Prostate gland (tissue), 2 donors: ENCODE measurements at regions not wholly inside any gene's neighbourhood (a gene's known extent, or its start where the extent isn't known, plus 50 kb on each side); places are given as distances from the start of the nearest gene placed in this dataset.

Experiments
- DNase-seq: peaks from one replicate; pipeline ENCODE4 v3.0.0-alpha.2; 2019; ENCODE audit warnings: low spot score
- H3K27ac ChIP-seq, 2 donors: fragments of 200-600 bp; sonication (generic); 2 replicates each; pipeline ENCODE4 v1.5.1; 2017 to 2019
- H3K27me3 ChIP-seq: fragments of 200-600 bp; sonication (generic); replicated peaks from 2 replicates; pipeline ENCODE4 v1.5.1; 2019; ENCODE audit not compliant: insufficient read depth
- H3K36me3 ChIP-seq, 2 donors: fragments of 200-600 bp; sonication (generic); 1 replicate in 1 of 2; 2 replicates in 1 of 2; pipeline versions ENCODE4 v1.5.1 to v1.8.1; 2017 to 2019
- H3K4me1 ChIP-seq: fragments of 200-600 bp; sonication (generic); replicated peaks from 2 replicates; pipeline ENCODE4 v1.5.1; 2019
- H3K4me3 ChIP-seq, 2 donors: fragments of 200-600 bp; sonication (generic); 2 replicates each; pipeline ENCODE4 v1.5.1; 2017 to 2019
- H3K9me3 ChIP-seq: fragments of 200-600 bp; sonication (generic); 2 replicates; pipeline ENCODE4 v1.5.1; 2017
- POLR2A ChIP-seq: fragments of 450-650 bp; IDR thresholded peaks from one replicate; pipeline ENCODE4 v1.6.1; 2016; ENCODE audit warnings: antibody characterized with exemption, mild to moderate bottlenecking
- POLR2AphosphoS5 ChIP-seq: sonication (generic); formaldehyde crosslinking; IDR thresholded peaks from one replicate; pipeline ENCODE4 v1.6.1; 2017; ENCODE audit warnings: antibody characterized with exemption
- WGBS: methylation state at CpG from one replicate; pipeline ENCODE4 v1.1.5; 2018; 5-methylcytosine and 5-hydroxymethylcytosine counted together
- intact Hi-C: fragments of 100-400 bp; cut with DNase I; formaldehyde crosslinking; loops from one replicate; pipeline ENCODE4 v1.14.2; 2022
- TF ChIP-seq, protein P1 (sequence below), 4 experiments: fragments of 200-600 bp in 2 of 4; fragments of 450-650 bp in 2 of 4; sonication (generic) in 2 of 4; IDR thresholded peaks; 1 replicate in 3 of 4; 2 replicates in 1 of 4; pipeline ENCODE4 v1.5.1; 2016 to 2019; ENCODE audit warnings: antibody characterized with exemption in 4 of 4, mild to moderate bottlenecking in 2 of 4, moderate library complexity in 2 of 4

DNA sequence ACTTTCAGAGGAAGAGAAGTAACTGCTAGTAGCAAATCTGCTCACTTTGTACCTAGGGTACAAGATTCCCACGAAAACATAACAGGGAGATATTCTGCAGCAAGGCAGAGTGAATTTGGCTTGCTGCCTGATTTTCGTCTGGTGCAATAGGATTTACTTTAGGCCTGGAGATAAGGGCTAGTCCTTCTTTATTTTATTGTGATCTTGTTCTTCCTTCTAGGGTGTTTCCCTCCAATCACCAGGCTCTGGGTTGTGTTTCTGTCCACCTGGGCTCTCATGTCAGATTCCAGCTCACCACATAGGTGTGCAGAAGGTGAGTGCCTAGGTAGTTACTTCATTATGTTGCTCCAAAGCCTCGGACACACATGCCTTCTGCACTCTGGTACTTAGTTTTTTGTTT lies 211.8 kb upstream of the RGMA start:
- no peaks in the 10 kb centered on the region for H3K27me3 ChIP-seq
- no peak overlapping the region for H3K27ac ChIP-seq
- no peak for DNase-seq
- 51% methylated on average over 3 of the region's 3 CpGs for WGBS
- TF ChIP-seq POLR2A = no peak
- no peak for TF ChIP-seq POLR2AphosphoS5
- TF ChIP-seq, protein P1, sequence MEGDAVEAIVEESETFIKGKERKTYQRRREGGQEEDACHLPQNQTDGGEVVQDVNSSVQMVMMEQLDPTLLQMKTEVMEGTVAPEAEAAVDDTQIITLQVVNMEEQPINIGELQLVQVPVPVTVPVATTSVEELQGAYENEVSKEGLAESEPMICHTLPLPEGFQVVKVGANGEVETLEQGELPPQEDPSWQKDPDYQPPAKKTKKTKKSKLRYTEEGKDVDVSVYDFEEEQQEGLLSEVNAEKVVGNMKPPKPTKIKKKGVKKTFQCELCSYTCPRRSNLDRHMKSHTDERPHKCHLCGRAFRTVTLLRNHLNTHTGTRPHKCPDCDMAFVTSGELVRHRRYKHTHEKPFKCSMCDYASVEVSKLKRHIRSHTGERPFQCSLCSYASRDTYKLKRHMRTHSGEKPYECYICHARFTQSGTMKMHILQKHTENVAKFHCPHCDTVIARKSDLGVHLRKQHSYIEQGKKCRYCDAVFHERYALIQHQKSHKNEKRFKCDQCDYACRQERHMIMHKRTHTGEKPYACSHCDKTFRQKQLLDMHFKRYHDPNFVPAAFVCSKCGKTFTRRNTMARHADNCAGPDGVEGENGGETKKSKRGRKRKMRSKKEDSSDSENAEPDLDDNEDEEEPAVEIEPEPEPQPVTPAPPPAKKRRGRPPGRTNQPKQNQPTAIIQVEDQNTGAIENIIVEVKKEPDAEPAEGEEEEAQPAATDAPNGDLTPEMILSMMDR (IDR thresholded peaks at IDR 0.05) = no peak
- H3K4me1 ChIP-seq = no peaks in the 10 kb centered on the region
- H3K9me3 ChIP-seq = no peaks in the 10 kb centered on the region
- intact Hi-C loops = no loop called here
- no peak overlapping the region for H3K4me3 ChIP-seq
- no peaks in the 10 kb centered on the region for H3K36me3 ChIP-seq

DNA sequence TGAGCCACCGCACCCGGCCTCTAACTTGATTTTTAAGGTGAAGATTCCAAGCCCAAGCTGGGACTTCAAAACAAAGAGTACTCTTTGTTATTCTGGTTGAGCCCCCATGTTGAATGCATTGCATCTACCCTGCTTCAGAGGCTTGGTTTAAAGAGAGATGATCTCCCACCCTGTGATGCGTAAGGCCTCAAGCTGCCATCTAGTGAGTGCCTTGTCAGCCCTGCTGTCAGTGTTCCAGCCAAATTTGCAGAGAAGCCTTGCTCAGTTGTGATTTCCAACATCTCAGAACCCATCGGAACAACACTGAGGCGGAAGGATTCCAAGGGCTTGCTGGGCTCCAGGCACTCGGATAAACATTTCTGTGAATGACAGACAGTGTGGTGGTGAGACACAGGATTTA lies 210.7 kb upstream of the RGMA start:
- no peak for DNase-seq
- intact Hi-C loops = no loop called here
- Histone ChIP-seq H3K9me3 (no peaks in the 10 kb centered on the region), H3K36me3 (no peaks in the 10 kb centered on the region), H3K27me3 (no peaks in the 10 kb centered on the region), H3K4me1 (no peaks in the 10 kb centered on the region), H3K27ac (no peak overlapping the region), H3K4me3 (no peak overlapping the region)
- TF ChIP-seq POLR2AphosphoS5 (no peak), POLR2A (no peak)
- TF ChIP-seq, protein P1 (IDR thresholded peaks at IDR 0.05) = no peak
- 99% methylated on average over 6 of the region's 6 CpGs for WGBS

DNA sequence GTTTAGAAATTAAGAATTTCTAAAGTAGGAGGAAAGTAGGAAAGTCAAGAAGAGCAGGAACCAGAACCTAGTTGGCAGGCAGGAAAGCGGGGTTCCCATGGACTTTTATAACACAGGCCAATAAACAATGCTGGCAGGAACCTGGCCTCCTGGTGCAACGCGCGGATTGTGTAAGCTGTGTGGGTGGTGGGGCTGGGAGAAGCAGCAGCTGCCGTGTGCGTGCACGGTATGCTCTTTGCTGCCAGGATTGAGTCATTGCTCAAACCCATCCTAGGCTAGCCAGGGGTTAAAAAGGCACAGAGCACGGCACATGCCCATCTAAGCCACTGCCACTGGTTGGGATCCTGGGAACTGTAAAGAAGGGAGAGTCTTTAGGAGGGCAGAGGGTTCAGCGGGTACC lies 209.9 kb upstream of the RGMA start:
- intact Hi-C loops = no loop called here
- Histone ChIP-seq H3K36me3 (no peaks in the 10 kb centered on the region), H3K4me1 (no peaks in the 10 kb centered on the region), H3K4me3 (no peak overlapping the region), H3K27ac (no peak overlapping the region), H3K27me3 (no peaks in the 10 kb centered on the region), H3K9me3 (no peaks in the 10 kb centered on the region)
- peak; percentile 11 for DNase-seq
- WGBS = 64% methylated on average over 9 of the region's 9 CpGs
- TF ChIP-seq POLR2AphosphoS5 (no peak), POLR2A (no peak)
- TF ChIP-seq, protein P1 (IDR thresholded peaks at IDR 0.05) = no peak

DNA sequence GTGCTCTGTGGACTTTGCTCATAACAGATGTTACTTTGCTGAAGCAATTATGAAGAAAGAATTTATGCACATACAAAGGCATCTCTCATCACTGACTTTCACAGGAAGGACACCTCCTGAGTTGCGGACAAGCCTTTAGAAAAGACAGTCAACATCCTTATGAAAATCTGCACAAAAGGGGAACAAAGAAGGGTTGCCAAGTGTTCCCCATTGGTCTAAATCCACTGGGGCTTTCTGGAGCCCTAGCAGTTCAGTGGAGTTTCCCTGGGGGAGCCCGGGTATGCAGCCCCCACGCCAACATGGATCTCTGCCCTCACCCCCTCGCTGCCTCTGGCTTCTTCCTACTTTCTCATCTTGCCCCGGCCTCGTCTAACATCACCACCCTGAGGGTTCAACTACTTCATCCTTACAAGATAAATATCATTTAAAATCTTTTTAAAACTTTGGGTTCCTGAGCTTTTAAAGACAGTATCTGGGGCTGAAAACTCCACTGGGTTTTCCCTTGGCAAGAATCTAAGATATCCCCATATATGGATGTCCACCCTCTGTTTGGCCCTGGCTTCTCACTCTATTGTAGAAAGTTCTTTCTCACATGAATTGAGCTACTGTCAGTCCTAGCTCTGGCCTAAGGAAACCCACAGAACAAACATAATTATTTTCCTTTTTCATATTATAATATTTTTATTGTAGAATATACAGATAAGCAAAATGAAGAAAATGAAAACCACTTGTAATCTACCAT lies 207.9 kb upstream of the RGMA start:
- no peak for TF ChIP-seq POLR2A
- TF ChIP-seq POLR2AphosphoS5 = no peak
- TF ChIP-seq, protein P1 (IDR thresholded peaks at IDR 0.05) = no peak
- H3K4me3 ChIP-seq = no peak overlapping the region
- no peak for DNase-seq
- intact Hi-C loops = no loop called here
- H3K9me3 ChIP-seq = no peaks in the 10 kb centered on the region
- no peaks in the 10 kb centered on the region for H3K27me3 ChIP-seq
- H3K36me3 ChIP-seq = no peaks in the 10 kb centered on the region
- H3K27ac ChIP-seq = no peak overlapping the region
- H3K4me1 ChIP-seq = no peaks in the 10 kb centered on the region
- 56% methylated on average over 6 of the region's 6 CpGs for WGBS

DNA sequence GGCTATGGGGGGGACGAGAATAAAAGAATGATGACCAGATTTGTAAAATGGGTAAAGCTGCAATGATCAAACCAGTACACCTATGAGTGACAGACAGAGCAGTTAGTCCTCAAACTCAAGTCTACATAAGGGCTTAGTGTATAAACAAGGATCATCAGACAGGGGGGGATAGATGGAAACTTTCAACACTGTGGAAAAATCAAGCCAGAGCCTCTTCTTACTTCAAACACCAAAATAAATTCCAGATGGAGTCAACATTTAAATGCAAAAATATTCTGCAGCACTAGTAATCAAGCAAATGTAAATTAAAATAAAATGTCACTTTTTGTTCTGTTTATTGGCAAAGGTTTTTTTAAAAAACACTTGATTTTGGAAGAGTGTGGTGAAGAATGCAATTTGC lies 205.9 kb upstream of the RGMA start:
- H3K27ac ChIP-seq = no peak overlapping the region
- no peak overlapping the region for H3K4me3 ChIP-seq
- no peaks in the 10 kb centered on the region for H3K36me3 ChIP-seq
- WGBS = 93% methylated on average over 1 of the region's 1 CpG
- no peak for DNase-seq
- H3K9me3 ChIP-seq = no peaks in the 10 kb centered on the region
- no peaks in the 10 kb centered on the region for H3K4me1 ChIP-seq
- intact Hi-C loops = no loop called here
- TF ChIP-seq, protein P1 (IDR thresholded peaks at IDR 0.05) = no peak
- TF ChIP-seq POLR2AphosphoS5 (no peak), POLR2A (no peak)
- H3K27me3 ChIP-seq = no peaks in the 10 kb centered on the region
